Testis (tissue), 2 donors: ENCODE measurements at regions not wholly inside any gene's neighbourhood (a gene's known extent, or its start where the extent isn't known, plus 50 kb on each side); places are given as distances from the start of the nearest gene placed in this dataset.

Experiments
- DNase-seq: peaks from one replicate; pipeline ENCODE4 v3.0.0-alpha.2; 2019
- H3K27ac ChIP-seq, 2 donors: fragments of 200-600 bp; sonication (generic); one replicate each; pipeline ENCODE4 v1.5.1; 2019
- H3K27me3 ChIP-seq: fragments of 200-600 bp; sonication (generic); one replicate; pipeline ENCODE4 v1.5.1; 2019
- H3K36me3 ChIP-seq: fragments of 200-600 bp; sonication (generic); one replicate; pipeline ENCODE4 v1.5.1; 2017; ENCODE audit warnings: low read depth; ENCODE audit errors: missing control alignments
- H3K4me1 ChIP-seq: fragments of 200-600 bp; sonication (generic); one replicate; pipeline ENCODE4 v1.5.1; 2019
- H3K4me3 ChIP-seq, 2 donors: fragments of 200-600 bp; sonication (generic); one replicate each; pipeline ENCODE4 v1.5.1; 2017 to 2019
- H3K9me3 ChIP-seq: fragments of 200-600 bp; sonication (generic); one replicate; pipeline ENCODE4 v1.5.1; 2017
- POLR2A ChIP-seq: fragments of 450-650 bp; IDR thresholded peaks from one replicate; pipeline ENCODE4 v1.6.1; 2017; ENCODE audit warnings: antibody characterized with exemption, mild to moderate bottlenecking, moderate library complexity
- WGBS, 2 donors: methylation state at CpG; one replicate each; pipeline ENCODE4 v1.1.5; 2018; 5-methylcytosine and 5-hydroxymethylcytosine counted together
- intact Hi-C: fragments of 100-400 bp; cut with DNase I; formaldehyde crosslinking; loops from one replicate; pipeline ENCODE4 v1.15.1; 2023; ENCODE audit warnings: low total_unique reads
- TF ChIP-seq, protein P1 (sequence below), 3 experiments: fragments of 450-650 bp in 2 of 3; fragments of 200-600 bp in 1 of 3; sonication (generic) in 1 of 3; IDR thresholded peaks; one replicate each; pipeline ENCODE4 v1.5.1; 2016 to 2019; ENCODE audit warnings: antibody characterized with exemption in 3 of 3, mild to moderate bottlenecking in 2 of 3, moderate library complexity in 1 of 3

DNA sequence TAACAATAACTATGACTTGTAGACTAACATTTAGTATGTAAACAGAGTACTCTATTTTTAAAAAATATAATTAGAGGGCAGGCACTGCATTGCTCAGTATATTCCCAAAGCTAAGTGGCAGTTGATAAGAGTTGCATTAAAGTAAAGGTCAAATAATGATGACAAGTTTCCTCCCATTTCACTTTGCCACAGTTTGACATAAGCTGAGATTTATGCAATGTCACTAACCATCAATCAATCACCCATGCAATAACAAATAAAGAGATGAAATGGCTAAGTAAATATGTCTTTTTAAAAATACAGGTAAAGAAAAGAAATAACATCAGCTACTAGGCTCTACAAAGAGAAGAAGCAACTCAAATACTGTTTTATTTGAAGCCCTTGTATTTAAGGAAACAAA, 673.4 kb downstream of the PCDH18 start:
- intact Hi-C loops = no loop called here
- H3K4me1 ChIP-seq = no peaks in the 10 kb centered on the region
- no peaks in the 10 kb centered on the region for H3K36me3 ChIP-seq
- H3K27me3 ChIP-seq = no peaks in the 10 kb centered on the region
- no peaks in the 10 kb centered on the region for H3K9me3 ChIP-seq
- no peak overlapping the region for H3K4me3 ChIP-seq
- no peak for DNase-seq
- no peak overlapping the region for H3K27ac ChIP-seq
- no peak for TF ChIP-seq POLR2A

- intact Hi-C loops = no loop called here
- DNase-seq = no peak
- TF ChIP-seq, protein P1, sequence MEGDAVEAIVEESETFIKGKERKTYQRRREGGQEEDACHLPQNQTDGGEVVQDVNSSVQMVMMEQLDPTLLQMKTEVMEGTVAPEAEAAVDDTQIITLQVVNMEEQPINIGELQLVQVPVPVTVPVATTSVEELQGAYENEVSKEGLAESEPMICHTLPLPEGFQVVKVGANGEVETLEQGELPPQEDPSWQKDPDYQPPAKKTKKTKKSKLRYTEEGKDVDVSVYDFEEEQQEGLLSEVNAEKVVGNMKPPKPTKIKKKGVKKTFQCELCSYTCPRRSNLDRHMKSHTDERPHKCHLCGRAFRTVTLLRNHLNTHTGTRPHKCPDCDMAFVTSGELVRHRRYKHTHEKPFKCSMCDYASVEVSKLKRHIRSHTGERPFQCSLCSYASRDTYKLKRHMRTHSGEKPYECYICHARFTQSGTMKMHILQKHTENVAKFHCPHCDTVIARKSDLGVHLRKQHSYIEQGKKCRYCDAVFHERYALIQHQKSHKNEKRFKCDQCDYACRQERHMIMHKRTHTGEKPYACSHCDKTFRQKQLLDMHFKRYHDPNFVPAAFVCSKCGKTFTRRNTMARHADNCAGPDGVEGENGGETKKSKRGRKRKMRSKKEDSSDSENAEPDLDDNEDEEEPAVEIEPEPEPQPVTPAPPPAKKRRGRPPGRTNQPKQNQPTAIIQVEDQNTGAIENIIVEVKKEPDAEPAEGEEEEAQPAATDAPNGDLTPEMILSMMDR (IDR thresholded peaks at IDR 0.05) = no peak
- no peak for TF ChIP-seq POLR2A
- Histone ChIP-seq H3K9me3 (no peaks in the 10 kb centered on the region), H3K4me1 (no peaks in the 10 kb centered on the region), H3K4me3 (no peak overlapping the region), H3K27ac (no peak overlapping the region), H3K36me3 (no peaks in the 10 kb centered on the region), H3K27me3 (no peaks in the 10 kb centered on the region)
- WGBS, 2 donors = 90 to 100% methylated on average over 1 of the region's 1 CpG
Measured at GRCh38 chr4:136855886-136856285, 676.4 kb downstream of the PCDH18 start.

DNA sequence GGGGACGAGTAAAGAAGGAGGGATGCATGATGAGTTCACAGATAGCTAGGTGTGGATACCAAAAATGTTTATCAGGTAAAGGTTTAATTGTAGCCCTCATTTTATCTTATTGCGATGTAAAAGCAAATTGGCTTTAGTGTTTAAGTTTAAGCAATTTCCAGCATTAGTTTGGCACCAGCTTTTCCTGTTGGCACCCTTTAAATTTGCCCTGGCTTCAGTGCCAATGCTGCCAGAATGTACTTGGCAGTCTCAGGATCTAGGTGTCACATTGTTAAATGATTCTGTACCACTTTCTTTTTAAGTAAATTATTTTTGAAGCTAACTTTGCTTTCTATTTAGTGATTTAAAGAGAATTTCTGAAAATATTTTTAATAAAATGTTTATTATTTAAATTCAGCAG, 681.8 kb downstream of the PCDH18 start:
- intact Hi-C loops = no loop called here
- H3K9me3 ChIP-seq = no peaks in the 10 kb centered on the region
- no peaks in the 10 kb centered on the region for H3K27me3 ChIP-seq
- no peaks in the 10 kb centered on the region for H3K4me1 ChIP-seq
- H3K36me3 ChIP-seq = no peaks in the 10 kb centered on the region
- TF ChIP-seq, protein P1 (IDR thresholded peaks at IDR 0.05) = no peak
- no peak for TF ChIP-seq POLR2A
- DNase-seq = no peak
- H3K4me3 ChIP-seq = no peak overlapping the region
- no peak overlapping the region for H3K27ac ChIP-seq
- 80 to 88% methylated on average over 2 of the region's 2 CpGs for WGBS, 2 donors

- Histone ChIP-seq H3K27ac (no peak overlapping the region), H3K9me3 (no peaks in the 10 kb centered on the region), H3K27me3 (no peaks in the 10 kb centered on the region), H3K36me3 (no peaks in the 10 kb centered on the region), H3K4me3 (no peak overlapping the region), H3K4me1 (no peaks in the 10 kb centered on the region)
- no peak for DNase-seq
- WGBS, 2 donors = 92 to 99% methylated on average over 3 to 6 of the region's 6 CpGs
- TF ChIP-seq, protein P1 (IDR thresholded peaks at IDR 0.05) = no peak
- no peak for TF ChIP-seq POLR2A
- intact Hi-C loops = no loop called here
Measured at GRCh38 chr4:136847881-136848621, 684.2 kb downstream of the PCDH18 start.

GRCh38 chr4:136841526-136841925, 690.8 kb downstream of the PCDH18 start:
- DNase-seq = no peak
- 60 to 63% methylated on average over 2 of the region's 2 CpGs for WGBS, 2 donors
- H3K27me3 ChIP-seq = no peaks in the 10 kb centered on the region

More at GRCh38 chr4:136841526-136841925, 690.8 kb downstream of the PCDH18 start:
- no peaks in the 10 kb centered on the region for H3K36me3 ChIP-seq
- H3K4me1 ChIP-seq = no peaks in the 10 kb centered on the region
- H3K9me3 ChIP-seq = no peaks in the 10 kb centered on the region
- H3K27ac ChIP-seq = no peak overlapping the region
- no peak overlapping the region for H3K4me3 ChIP-seq
- TF ChIP-seq POLR2A = no peak
- TF ChIP-seq, protein P1 (IDR thresholded peaks at IDR 0.05) = no peak
- intact Hi-C loops = no loop called here
